MCF 10A (cell line): ENCODE measurements at regions not wholly inside any gene's neighbourhood (a gene's known extent, or its start where the extent isn't known, plus 50 kb on each side); places are given as distances from the start of the nearest gene placed in this dataset.

ENCODE experiments used
- BruUV-seq: library from RNA; stranded (reverse); fragments of 400-500 nt; replicated peaks from 2 replicates; lab custom pipeline; 2021; lab: Mats Ljungman, UMichigan
- CTCF ChIA-PET: fragments of 300-600 bp; sonication (Branson Sonifier 250); formaldehyde crosslinking; extraction: SDS; loops from one replicate; lab custom pipeline; 2021; ENCODE audit warnings: antibody characterized with exemption, inconsistent platforms; lab: Yijun Ruan, JAX
- POLR2A ChIA-PET: fragments of 300-600, 350-650 bp; sonication (Branson Sonifier 250); formaldehyde crosslinking; extraction: SDS; loops from one replicate; lab custom pipeline; 2020; ENCODE audit warnings: antibody characterized with exemption, inconsistent platforms; lab: Yijun Ruan, JAX
- DNase-seq: peaks from one replicate; pipeline ENCODE4 v3.0.0-alpha.2; 2018; ENCODE audit not compliant: unreplicated experiment
- H3K27ac Mint-ChIP-seq: one replicate; pipeline ENCODE4 v1.8.0; 2022; ENCODE audit warnings: mild to moderate bottlenecking, low read depth, mixed read lengths; ENCODE audit not compliant: unreplicated experiment
- H3K27me3 Mint-ChIP-seq: one replicate; pipeline ENCODE4 v1.8.0; 2022; ENCODE audit warnings: mixed read lengths; ENCODE audit not compliant: insufficient read depth, unreplicated experiment
- H3K36me3 Mint-ChIP-seq: one replicate; pipeline ENCODE4 v1.8.0; 2022; ENCODE audit warnings: mild to moderate bottlenecking, moderate library complexity, mixed read lengths; ENCODE audit not compliant: insufficient read depth, unreplicated experiment
- H3K4me1 Mint-ChIP-seq: one replicate; pipeline ENCODE4 v1.8.0; 2022; ENCODE audit warnings: mixed read lengths; ENCODE audit not compliant: insufficient read depth, unreplicated experiment
- H3K4me3 Mint-ChIP-seq: one replicate; pipeline ENCODE4 v1.8.0; 2022; ENCODE audit warnings: mild to moderate bottlenecking, moderate library complexity, mixed read lengths; ENCODE audit not compliant: unreplicated experiment
- H3K9me3 Mint-ChIP-seq: one replicate; pipeline ENCODE4 v1.8.0; 2022; ENCODE audit warnings: mixed read lengths; ENCODE audit not compliant: unreplicated experiment
- CTCF ChIP-seq: fragments of 200-600 bp; IDR thresholded peaks from one replicate; pipeline ENCODE4 v1.8.0; 2022; ENCODE audit warnings: antibody characterized with exemption, mild to moderate bottlenecking; ENCODE audit not compliant: unreplicated experiment
- intact Hi-C: fragments of 100-400 bp; cut with micrococcal nuclease; formaldehyde crosslinking; loops from 2 replicates; pipeline ENCODE4 v1.14.1; 2022

- no peaks in the 10 kb centered on the region for H3K9me3 Mint-ChIP-seq
- no peak for TF ChIP-seq CTCF
- intact Hi-C loops: no loop called here
- no peaks in the 10 kb centered on the region for H3K27me3 Mint-ChIP-seq
- H3K27ac Mint-ChIP-seq: no peak overlapping the region
- H3K4me1 Mint-ChIP-seq: peaks cover 16% of the 10 kb centered on the region
- DNase-seq: no peak
- BruUV-seq: no TSS peak
- ChIA-PET POLR2A (interaction anchor here (1.8 kb wide), 1 partner anchor 9 kb away, joined by 4 read pairs; no protein-coding TSS in a partner anchor), CTCF (interaction anchor here (0.6 kb wide), 1 partner anchor 1141 kb away, joined by 3 read pairs; no protein-coding TSS in a partner anchor)
- no peak overlapping the region for H3K4me3 Mint-ChIP-seq
- no peaks in the 10 kb centered on the region for H3K36me3 Mint-ChIP-seq
These were observed 110.4 kb upstream of the PMFBP1 start for GRCh38 chr16:72282362-72282761.

- no peak for DNase-seq
- ChIA-PET POLR2A (interaction anchor here (0.5 to 0.7 kb wide), 2 partner anchors 371 to 1435 kb away, joined by 4 read pairs; no protein-coding TSS in a partner anchor), CTCF (interaction anchor here (0.7 kb wide), 1 partner anchor 141 kb away, joined by 3 read pairs; no protein-coding TSS in a partner anchor)
- Mint-ChIP-seq H3K4me3 (no peak overlapping the region), H3K9me3 (no peaks in the 10 kb centered on the region), H3K4me1 (no peaks in the 10 kb centered on the region), H3K27me3 (no peaks in the 10 kb centered on the region), H3K27ac (no peak overlapping the region), H3K36me3 (no peaks in the 10 kb centered on the region)
- intact Hi-C loops: no loop called here
- no peak for TF ChIP-seq CTCF
- no TSS peak for BruUV-seq
These were observed 106.3 kb upstream of the PMFBP1 start for GRCh38 chr16:72278301-72278700.

GRCh38 chr16:72277749-72278148 lies 105.8 kb upstream of the PMFBP1 start:
- no peak overlapping the region for H3K4me3 Mint-ChIP-seq
- POLR2A ChIA-PET: no interaction called here
- CTCF ChIA-PET: no interaction called here

GRCh38 chr16:72271699-72272240 lies 99.8 kb upstream of the PMFBP1 start:
- BruUV-seq: no TSS peak
- CTCF ChIA-PET: interaction anchor here (4.5 kb wide), 1 partner anchor 15 kb away, joined by 14 read pairs; no protein-coding TSS in a partner anchor

More at GRCh38 chr16:72277749-72278148, 105.8 kb upstream of the PMFBP1 start:
- no TSS peak for BruUV-seq
- Mint-ChIP-seq H3K27ac (no peak overlapping the region), H3K36me3 (no peaks in the 10 kb centered on the region), H3K27me3 (no peaks in the 10 kb centered on the region), H3K4me1 (no peaks in the 10 kb centered on the region), H3K9me3 (no peaks in the 10 kb centered on the region)
- no peak for DNase-seq
- intact Hi-C loops: no loop called here
- TF ChIP-seq CTCF: no peak

More at GRCh38 chr16:72271699-72272240, 99.8 kb upstream of the PMFBP1 start:
- DNase-seq: no peak
- H3K36me3 Mint-ChIP-seq: no peaks in the 10 kb centered on the region
- H3K27ac Mint-ChIP-seq: no peak overlapping the region
- peaks cover 6% of the 10 kb centered on the region for H3K4me1 Mint-ChIP-seq
- H3K9me3 Mint-ChIP-seq: no peaks in the 10 kb centered on the region
- no peak for TF ChIP-seq CTCF
- intact Hi-C loops: no loop called here
- POLR2A ChIA-PET: interaction anchor here (0.6 kb wide), 2 partner anchors 25 to 82 kb away, joined by 3 to 4 read pairs; no protein-coding TSS in a partner anchor
- H3K27me3 Mint-ChIP-seq: no peaks in the 10 kb centered on the region
- H3K4me3 Mint-ChIP-seq: no peak overlapping the region
